Testis (tissue), 2 donors: ENCODE measurements at regions not wholly inside any gene's neighbourhood (a gene's known extent, or its start where the extent isn't known, plus 50 kb on each side); places are given as distances from the start of the nearest gene placed in this dataset.

Experiments
- DNase-seq: peaks from one replicate; pipeline ENCODE4 v3.0.0-alpha.2; 2019
- H3K27ac ChIP-seq, 2 donors: fragments of 200-600 bp; sonication (generic); one replicate each; pipeline ENCODE4 v1.5.1; 2019
- H3K27me3 ChIP-seq: fragments of 200-600 bp; sonication (generic); one replicate; pipeline ENCODE4 v1.5.1; 2019
- H3K36me3 ChIP-seq: fragments of 200-600 bp; sonication (generic); one replicate; pipeline ENCODE4 v1.5.1; 2017; ENCODE audit warnings: low read depth; ENCODE audit errors: missing control alignments
- H3K4me1 ChIP-seq: fragments of 200-600 bp; sonication (generic); one replicate; pipeline ENCODE4 v1.5.1; 2019
- H3K4me3 ChIP-seq, 2 donors: fragments of 200-600 bp; sonication (generic); one replicate each; pipeline ENCODE4 v1.5.1; 2017 to 2019
- H3K9me3 ChIP-seq: fragments of 200-600 bp; sonication (generic); one replicate; pipeline ENCODE4 v1.5.1; 2017
- CTCF ChIP-seq, 3 experiments: fragments of 450-650 bp in 2 of 3; fragments of 200-600 bp in 1 of 3; sonication (generic) in 1 of 3; IDR thresholded peaks; one replicate each; pipeline ENCODE4 v1.5.1; 2016 to 2019; ENCODE audit warnings: antibody characterized with exemption in 3 of 3, mild to moderate bottlenecking in 2 of 3, moderate library complexity in 1 of 3
- POLR2A ChIP-seq: fragments of 450-650 bp; IDR thresholded peaks from one replicate; pipeline ENCODE4 v1.6.1; 2017; ENCODE audit warnings: antibody characterized with exemption, mild to moderate bottlenecking, moderate library complexity
- WGBS, 2 donors: methylation state at CpG; one replicate each; pipeline ENCODE4 v1.1.5; 2018; 5-methylcytosine and 5-hydroxymethylcytosine counted together
- intact Hi-C: fragments of 100-400 bp; cut with DNase I; formaldehyde crosslinking; loops from one replicate; pipeline ENCODE4 v1.15.1; 2023; ENCODE audit warnings: low total_unique reads

DNA sequence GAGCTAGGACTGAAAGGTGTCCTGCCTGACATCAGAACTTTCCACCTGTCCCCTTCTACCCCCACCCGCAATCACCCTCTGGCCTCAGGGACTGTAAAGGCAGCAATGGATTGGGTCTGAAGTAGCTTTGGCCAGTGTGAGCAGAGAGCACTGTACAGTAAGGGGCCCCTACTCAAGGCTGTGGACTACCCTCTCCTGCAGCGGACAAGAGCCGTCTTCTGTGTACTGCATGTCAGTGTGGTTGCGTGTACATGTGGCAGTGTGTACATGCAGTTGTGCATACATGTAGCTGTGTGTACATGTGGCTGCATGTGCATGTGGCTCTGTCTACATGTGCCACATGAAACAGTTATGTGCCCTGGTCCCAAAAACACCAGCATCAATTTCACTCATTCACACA lies 205.9 kb upstream of the LINGO1 start:
- intact Hi-C loops, result no loop called here
- H3K4me1 ChIP-seq, result no peaks in the 10 kb centered on the region
- H3K9me3 ChIP-seq, result no peaks in the 10 kb centered on the region
- H3K4me3 ChIP-seq, result no peak overlapping the region
- TF ChIP-seq POLR2A (no peak), CTCF (IDR thresholded peaks at IDR 0.05) (no peak)
- 96 to 100% methylated on average over 1 to 4 of the region's 4 CpGs for WGBS, 2 donors
- no peaks in the 10 kb centered on the region for H3K36me3 ChIP-seq
- no peak for DNase-seq
- H3K27me3 ChIP-seq, result no peaks in the 10 kb centered on the region
- no peak overlapping the region for H3K27ac ChIP-seq

GRCh38 chr15:77838061-77838460 lies 205.3 kb upstream of the LINGO1 start:
- TF ChIP-seq POLR2A (no peak), CTCF (IDR thresholded peaks at IDR 0.05) (no peak)
- Histone ChIP-seq H3K9me3 (no peaks in the 10 kb centered on the region), H3K36me3 (no peaks in the 10 kb centered on the region), H3K27ac (no peak overlapping the region), H3K27me3 (no peaks in the 10 kb centered on the region), H3K4me3 (no peak overlapping the region), H3K4me1 (no peaks in the 10 kb centered on the region)
- 84 to 89% methylated on average over 3 to 10 of the region's 10 CpGs for WGBS, 2 donors
- no peak for DNase-seq
- intact Hi-C loops, result no loop called here

DNA sequence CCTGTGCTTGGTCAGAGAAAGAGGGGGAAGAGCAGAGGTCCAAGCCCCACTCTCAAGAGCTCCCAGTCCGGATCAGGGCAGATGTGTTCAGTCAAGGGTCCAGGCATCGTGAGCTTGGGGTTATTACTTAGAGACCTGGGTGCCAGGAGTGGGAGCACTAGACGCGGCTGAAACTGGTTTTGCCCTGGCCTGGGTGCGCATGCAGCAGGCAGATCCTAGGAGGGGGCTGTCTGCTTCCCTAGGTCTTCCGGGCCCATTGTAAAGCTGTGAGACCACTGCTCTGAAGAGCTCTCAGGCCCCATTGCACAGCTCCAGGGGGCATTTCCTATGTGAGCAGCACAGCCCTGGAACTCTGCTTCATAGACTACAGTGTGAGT lies 204.9 kb upstream of the LINGO1 start:
- 96% methylated on average over 6 of the region's 6 CpGs for WGBS, 2 donors
- Histone ChIP-seq H3K4me3 (no peak overlapping the region), H3K27ac (no peak overlapping the region), H3K36me3 (no peaks in the 10 kb centered on the region), H3K9me3 (no peaks in the 10 kb centered on the region), H3K4me1 (no peaks in the 10 kb centered on the region), H3K27me3 (no peaks in the 10 kb centered on the region)
- DNase-seq, result no peak
- no peak for TF ChIP-seq CTCF (IDR thresholded peaks at IDR 0.05)
- TF ChIP-seq POLR2A, result no peak
- intact Hi-C loops, result no loop called here

- Histone ChIP-seq H3K27me3 (no peaks in the 10 kb centered on the region), H3K4me3 (no peak overlapping the region), H3K36me3 (no peaks in the 10 kb centered on the region), H3K4me1 (no peaks in the 10 kb centered on the region), H3K27ac (no peak overlapping the region), H3K9me3 (no peaks in the 10 kb centered on the region)
- intact Hi-C loops, result no loop called here
- DNase-seq, result no peak
- 79 to 81% methylated on average over 11 to 12 of the region's 12 CpGs for WGBS, 2 donors
- TF ChIP-seq POLR2A (no peak), CTCF (IDR thresholded peaks at IDR 0.05) (no peak)
Measured at GRCh38 chr15:77836906-77837648, 204.4 kb upstream of the LINGO1 start.

- intact Hi-C loops, result no loop called here
Measured at GRCh38 chr15:77836121-77836692, 203.5 kb upstream of the LINGO1 start.

More at GRCh38 chr15:77836121-77836692, 203.5 kb upstream of the LINGO1 start:
- Histone ChIP-seq H3K27me3 (no peaks in the 10 kb centered on the region), H3K9me3 (no peaks in the 10 kb centered on the region), H3K4me3 (no peak overlapping the region), H3K27ac (no peak overlapping the region), H3K4me1 (no peaks in the 10 kb centered on the region), H3K36me3 (no peaks in the 10 kb centered on the region)
- WGBS, 2 donors, result 53 to 54% methylated on average over 5 to 6 of the region's 6 CpGs
- DNase-seq, result no peak
- TF ChIP-seq CTCF (IDR thresholded peaks at IDR 0.05) (no peak), POLR2A (no peak)
